ENCODE measurements at regions not wholly inside any gene's neighbourhood (a gene's known extent, or its start where the extent isn't known, plus 50 kb on each side); places are given as distances from the start of the nearest gene placed in this dataset.

GRCh38 chr20:19019734-19020364 lies 192.6 kb upstream of the SLC24A3 start:
- Histone ChIP-seq H3K4me1 (ENCODE audit: low read length) (no peaks in the 10 kb centered on the region), H3F3A (ENCODE audit: insufficient read depth, low read length) (no peaks in the 10 kb centered on the region), H3K9me3 (replicated peaks; ENCODE audit: insufficient read depth, low read length) (no peaks in the 10 kb centered on the region), H3K27ac (ENCODE audit: low read length) (no peak overlapping the region), H3K4me3 (ENCODE audit: low read length) (no peak overlapping the region), H3K9ac (ENCODE audit: low read length) (no peak overlapping the region), H3K27me3 (replicated peaks; ENCODE audit: insufficient read depth, low read length) (no peaks in the 10 kb centered on the region), H3K36me3 (replicated peaks; ENCODE audit: insufficient read depth, low read length) (no peaks in the 10 kb centered on the region), H2AFZ (ENCODE audit: low read length) (no peak overlapping the region), H3K9me2 (replicated peaks; ENCODE audit: insufficient read depth, low read length) (no peaks in the 10 kb centered on the region), H3K79me2 (ENCODE audit: low read length) (no peaks in the 10 kb centered on the region), H3K4me2 (ENCODE audit: low read depth, low read length) (no peak overlapping the region), H4K20me1 (ENCODE audit: insufficient read depth, low read length) (no peaks in the 10 kb centered on the region)
- no peak for DNase-seq
- TF ChIP-seq CTCF (IDR thresholded peaks at IDR 0.05; ENCODE audit: low read length) (no peak), EZH2 (optimal IDR thresholded peaks at IDR 0.05; ENCODE audit: low read depth, low read length) (no peak), EZH2phosphoT487 (IDR thresholded peaks at IDR 0.05; ENCODE audit: low read length) (no peak)

- Histone ChIP-seq H3K4me1 (ENCODE audit: low read length) (no peaks in the 10 kb centered on the region), H3K4me2 (ENCODE audit: low read depth, low read length) (no peak overlapping the region), H3F3A (ENCODE audit: insufficient read depth, low read length) (no peaks in the 10 kb centered on the region), H3K9me3 (replicated peaks; ENCODE audit: insufficient read depth, low read length) (no peaks in the 10 kb centered on the region), H4K20me1 (ENCODE audit: insufficient read depth, low read length) (no peaks in the 10 kb centered on the region), H3K36me3 (replicated peaks; ENCODE audit: insufficient read depth, low read length) (no peaks in the 10 kb centered on the region), H3K9ac (ENCODE audit: low read length) (no peak overlapping the region), H3K27me3 (replicated peaks; ENCODE audit: insufficient read depth, low read length) (no peaks in the 10 kb centered on the region), H3K79me2 (ENCODE audit: low read length) (no peaks in the 10 kb centered on the region), H3K27ac (ENCODE audit: low read length) (no peak overlapping the region), H2AFZ (ENCODE audit: low read length) (no peak overlapping the region), H3K4me3 (ENCODE audit: low read length) (no peak overlapping the region), H3K9me2 (replicated peaks; ENCODE audit: insufficient read depth, low read length) (no peaks in the 10 kb centered on the region)
- TF ChIP-seq CTCF (IDR thresholded peaks at IDR 0.05; ENCODE audit: low read length) (no peak), EZH2phosphoT487 (IDR thresholded peaks at IDR 0.05; ENCODE audit: low read length) (no peak), EZH2 (optimal IDR thresholded peaks at IDR 0.05; ENCODE audit: low read depth, low read length) (no peak)
- DNase-seq = no peak
Observed at GRCh38 chr20:19021406-19022117, 190.9 kb upstream of the SLC24A3 start.

GRCh38 chr20:19022118-19022575 lies 190.3 kb upstream of the SLC24A3 start:
- TF ChIP-seq EZH2phosphoT487 (IDR thresholded peaks at IDR 0.05; ENCODE audit: low read length) (no peak), CTCF (IDR thresholded peaks at IDR 0.05; ENCODE audit: low read length) (no peak)
- no peak for DNase-seq
- Histone ChIP-seq H3K27me3 (replicated peaks; ENCODE audit: insufficient read depth, low read length) (no peaks in the 10 kb centered on the region), H3K9me2 (replicated peaks; ENCODE audit: insufficient read depth, low read length) (no peaks in the 10 kb centered on the region), H3K27ac (ENCODE audit: low read length) (no peak overlapping the region), H3K4me1 (ENCODE audit: low read length) (no peaks in the 10 kb centered on the region), H3K79me2 (ENCODE audit: low read length) (no peaks in the 10 kb centered on the region), H4K20me1 (ENCODE audit: insufficient read depth, low read length) (no peaks in the 10 kb centered on the region), H3F3A (ENCODE audit: insufficient read depth, low read length) (no peaks in the 10 kb centered on the region), H3K36me3 (replicated peaks; ENCODE audit: insufficient read depth, low read length) (no peaks in the 10 kb centered on the region), H3K9ac (ENCODE audit: low read length) (no peak overlapping the region), H3K9me3 (replicated peaks; ENCODE audit: insufficient read depth, low read length) (no peaks in the 10 kb centered on the region), H3K4me3 (ENCODE audit: low read length) (no peak overlapping the region), H2AFZ (ENCODE audit: low read length) (no peak overlapping the region), H3K4me2 (ENCODE audit: low read depth, low read length) (no peak overlapping the region)

Measured in MM.1S (cell line).